Suppressor macrophage (primary cell): ENCODE measurements at regions not wholly inside any gene's neighbourhood (a gene's known extent, or its start where the extent isn't known, plus 50 kb on each side); places are given as distances from the start of the nearest gene placed in this dataset.
A peak's percentile ranks its signal among the peaks of the same experiment; 100 is the strongest.
"Not testable (repeated sequence)": the region's sequence is repeated elsewhere in the genome, so short reads cannot be mapped to it uniquely, and the experiment has no call there.

ENCODE experiments used
- DNase-seq, 4 experiments: peaks; one replicate each; pipeline ENCODE4 v3.0.0-alpha.2; 2020 to 2022

DNA sequence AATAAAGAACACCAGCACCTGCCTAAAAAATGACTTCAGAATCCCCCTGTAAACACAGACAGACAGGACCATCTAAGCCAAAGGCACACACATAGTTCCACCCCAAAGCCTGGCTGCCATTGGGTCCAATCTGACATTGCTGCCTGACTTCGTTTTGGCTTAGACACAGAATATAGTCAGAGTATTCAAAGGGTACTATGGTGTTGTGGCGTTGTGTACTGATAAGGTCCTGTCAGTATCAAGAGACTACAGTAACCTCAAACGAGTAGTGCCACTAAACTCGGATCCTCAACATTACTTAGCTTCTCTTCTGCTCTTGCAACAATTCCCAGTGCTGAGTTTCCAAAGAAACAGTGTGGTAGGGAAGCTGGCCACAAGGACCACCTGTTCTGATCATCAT lies 169.3 kb upstream of the NR5A2 start:
- no peak for DNase-seq

DNA sequence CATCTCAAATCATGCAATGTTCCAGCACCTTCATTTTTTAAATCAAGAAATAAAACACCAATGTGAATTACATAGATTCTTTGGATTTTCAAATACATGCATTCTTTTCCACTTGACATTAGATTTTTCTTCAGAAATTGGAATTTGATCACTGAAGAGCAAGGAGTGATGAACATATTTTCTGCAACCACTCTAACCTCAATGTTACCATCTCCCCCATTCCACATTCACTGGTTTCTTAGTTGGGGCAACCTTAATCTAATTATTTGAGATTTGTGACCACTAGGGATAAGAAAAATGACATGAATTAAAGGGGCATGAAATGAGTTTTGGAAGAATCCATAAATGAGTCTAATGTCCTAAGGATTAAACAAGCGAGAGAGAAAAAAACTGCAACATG lies 168.7 kb upstream of the NR5A2 start:
- DNase-seq, result no peak

GRCh38 chr1:199859491-199859933 lies 168.0 kb upstream of the NR5A2 start:
- peak; percentile 73 to 96 (median 87) for DNase-seq

DNA sequence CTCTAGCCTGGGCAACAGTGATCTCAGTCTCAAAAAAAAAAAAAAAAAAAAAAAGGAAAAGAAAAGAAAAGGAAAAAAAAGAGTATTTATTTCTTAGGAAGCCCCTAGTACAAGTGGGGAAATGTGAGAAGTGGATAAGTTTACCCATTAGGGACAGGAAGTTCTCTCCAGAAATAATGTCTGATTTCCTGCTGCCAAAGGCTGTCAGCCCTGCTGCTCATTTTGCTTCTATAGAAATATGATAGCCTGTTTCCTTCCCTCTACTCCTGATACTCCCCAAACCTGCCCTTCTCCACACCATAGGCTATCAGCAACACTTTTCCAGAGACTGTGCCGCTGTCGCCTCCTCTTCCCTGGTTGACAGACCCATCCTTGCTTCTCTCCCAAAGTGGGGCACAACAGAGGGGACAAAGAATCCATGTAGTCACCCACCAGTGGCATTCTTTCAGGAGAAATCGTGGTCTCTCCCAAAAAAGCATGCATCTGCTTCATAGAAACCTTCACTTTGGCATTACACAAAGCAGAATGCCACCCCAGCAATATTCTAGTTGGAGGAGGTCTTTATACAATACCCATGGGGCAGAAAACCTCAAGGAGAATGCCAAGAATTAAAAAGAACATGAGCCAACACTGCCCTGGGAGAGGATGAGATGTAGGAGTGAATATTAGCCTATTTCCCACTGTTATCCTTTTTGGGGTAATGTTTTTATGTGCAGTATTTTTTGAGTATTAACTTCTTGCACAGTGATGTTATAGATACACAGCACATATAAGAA lies 166.3 kb upstream of the NR5A2 start:
- DNase-seq, result no peak

GRCh38 chr1:199862047-199862446 lies 165.5 kb upstream of the NR5A2 start:
- no peak for DNase-seq

DNA sequence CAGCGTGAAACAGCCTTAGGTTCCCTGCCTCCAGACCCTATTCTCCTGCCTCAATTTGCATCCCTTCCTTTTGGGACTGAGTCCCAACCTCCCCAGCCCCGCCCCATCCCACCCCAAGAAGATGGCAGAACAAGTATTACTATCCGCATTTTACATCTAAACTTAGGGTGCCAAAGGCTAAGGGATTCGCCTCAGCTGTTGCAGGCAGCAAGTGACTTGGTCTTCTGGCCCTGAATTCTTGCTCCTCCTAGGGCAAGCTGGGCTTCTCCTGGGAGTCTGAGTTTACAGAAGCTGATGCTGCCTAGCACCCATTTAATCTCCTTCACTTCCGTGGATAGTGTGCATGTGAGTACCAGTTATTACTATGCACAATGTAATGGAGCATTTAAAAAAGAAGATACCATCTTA lies 161.3 kb upstream of the NR5A2 start:
- no peak for DNase-seq

- peak; percentile 13 to 47 (median 34) for DNase-seq
Observed at GRCh38 chr1:199867601-199868000, 159.9 kb upstream of the NR5A2 start.

GRCh38 chr1:199868777-199869176 lies 158.7 kb upstream of the NR5A2 start:
- DNase-seq, result no peak

- DNase-seq, result no peak
Observed at GRCh38 chr1:199875337-199875736, 152.2 kb upstream of the NR5A2 start.

DNA sequence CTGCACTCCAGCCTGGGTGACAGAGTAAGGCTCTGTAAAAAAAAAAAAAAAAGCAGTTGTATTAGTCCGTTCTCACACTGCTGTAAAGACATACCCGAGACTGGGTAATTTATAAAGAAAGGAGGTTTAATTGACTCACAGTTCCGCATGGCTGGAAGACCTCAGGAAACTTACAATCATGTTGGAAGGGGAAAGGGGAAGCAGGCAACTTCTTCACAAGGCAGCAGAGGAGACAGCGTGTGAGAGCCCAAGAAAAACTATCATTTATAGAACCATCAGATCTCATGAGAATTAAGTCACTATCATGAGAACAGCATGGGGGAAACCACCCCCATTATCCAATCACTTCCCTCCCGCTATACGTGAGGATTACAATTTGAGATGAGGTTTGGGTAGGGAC lies 151.7 kb upstream of the NR5A2 start:
- DNase-seq, result peak in 3 of 4 experiments; percentile 12 to 24 (median 22)

GRCh38 chr1:199877526-199878384 lies 149.8 kb upstream of the NR5A2 start:
- peak in 1 of 4 experiments; percentile 28 for DNase-seq

- DNase-seq, result peak; percentile 48 to 78 (median 62)
Observed at GRCh38 chr1:199878823-199879222, 148.7 kb upstream of the NR5A2 start.

DNA sequence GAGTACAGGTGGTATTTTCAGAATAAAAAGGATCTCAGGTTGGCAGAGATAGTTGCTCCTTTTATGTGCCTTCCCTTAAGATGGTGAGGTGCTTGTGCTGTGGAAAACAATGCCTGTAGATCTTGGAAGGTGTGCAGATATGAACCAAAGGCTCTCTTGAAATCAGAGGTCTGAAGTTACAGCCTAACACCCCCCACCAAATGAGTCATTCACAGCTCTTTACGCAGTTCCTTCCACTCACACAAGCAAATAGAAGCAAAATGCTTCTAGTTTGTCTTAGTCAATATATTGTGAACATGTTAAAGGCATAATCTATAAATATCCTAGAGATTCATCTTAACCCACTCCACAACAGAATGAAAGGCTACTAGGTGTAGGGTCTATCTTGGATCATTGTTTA lies 128.9 kb upstream of the NR5A2 start:
- DNase-seq, result no peak

GRCh38 chr1:199901341-199901740 lies 126.2 kb upstream of the NR5A2 start:
- DNase-seq, result no peak

DNA sequence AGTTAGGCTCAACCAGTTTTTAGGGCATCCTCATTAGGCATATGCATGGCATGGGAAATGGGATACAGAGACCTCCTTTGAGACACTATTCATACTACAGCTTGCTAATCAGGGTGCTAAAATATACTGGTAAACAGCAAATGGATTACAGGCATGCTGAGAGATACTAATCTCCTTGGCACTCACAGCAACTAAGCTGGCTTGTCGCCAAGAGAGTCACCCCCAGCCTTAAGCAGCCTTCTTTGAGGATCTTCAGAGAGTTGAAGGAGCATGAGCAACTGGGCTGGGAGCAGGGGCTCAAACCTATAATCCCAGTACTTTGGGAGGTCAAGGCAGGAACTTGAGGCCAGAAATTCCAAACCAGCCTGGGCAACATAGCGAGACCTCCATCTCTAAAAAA lies 120.1 kb upstream of the NR5A2 start:
- no peak for DNase-seq

- no peak for DNase-seq
Observed at GRCh38 chr1:199909137-199909536, 118.4 kb upstream of the NR5A2 start.

DNA sequence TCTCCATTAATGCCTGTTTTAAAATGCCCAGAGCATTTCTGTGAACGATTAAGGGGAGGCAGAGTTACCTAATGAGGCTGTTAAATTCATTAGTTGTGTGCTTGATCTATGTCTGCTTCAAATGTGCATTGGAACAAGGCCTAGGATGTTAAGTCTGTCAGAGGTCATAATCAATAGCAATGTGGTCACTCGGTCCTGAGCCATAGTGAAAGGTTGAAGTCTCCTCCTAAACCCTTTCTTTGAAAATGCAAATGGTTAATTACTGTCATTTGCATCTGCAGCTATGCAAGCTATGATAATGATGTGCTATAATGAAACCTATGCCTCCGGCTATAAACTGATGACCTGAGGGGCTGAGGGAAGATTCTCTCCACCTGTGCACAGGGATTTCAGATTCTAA lies 114.2 kb upstream of the NR5A2 start:
- DNase-seq, result no peak

DNA sequence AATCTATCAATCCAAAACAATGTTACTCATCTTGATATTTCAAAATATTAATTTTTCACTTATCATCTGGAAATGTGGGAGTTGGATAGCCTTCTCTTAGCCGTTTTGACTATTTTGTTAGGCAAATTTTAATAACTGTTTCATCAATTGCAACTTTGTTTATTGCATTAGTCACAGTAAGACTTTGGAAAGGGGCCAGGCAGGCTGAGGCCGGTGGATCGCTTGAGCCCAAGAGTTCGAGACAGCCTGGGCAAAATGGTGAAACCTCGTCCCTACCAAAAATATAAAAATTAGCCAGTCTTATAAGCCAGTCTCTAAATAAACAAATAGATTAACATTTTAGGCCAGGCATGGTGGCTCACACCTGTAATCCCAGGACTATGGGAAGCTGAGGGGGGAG lies 113.0 kb upstream of the NR5A2 start:
- DNase-seq, result no peak

GRCh38 chr1:199918196-199918769 lies 109.2 kb upstream of the NR5A2 start:
- DNase-seq, result no peak

- no peak for DNase-seq
Observed at GRCh38 chr1:199920635-199921034, 106.9 kb upstream of the NR5A2 start.

DNA sequence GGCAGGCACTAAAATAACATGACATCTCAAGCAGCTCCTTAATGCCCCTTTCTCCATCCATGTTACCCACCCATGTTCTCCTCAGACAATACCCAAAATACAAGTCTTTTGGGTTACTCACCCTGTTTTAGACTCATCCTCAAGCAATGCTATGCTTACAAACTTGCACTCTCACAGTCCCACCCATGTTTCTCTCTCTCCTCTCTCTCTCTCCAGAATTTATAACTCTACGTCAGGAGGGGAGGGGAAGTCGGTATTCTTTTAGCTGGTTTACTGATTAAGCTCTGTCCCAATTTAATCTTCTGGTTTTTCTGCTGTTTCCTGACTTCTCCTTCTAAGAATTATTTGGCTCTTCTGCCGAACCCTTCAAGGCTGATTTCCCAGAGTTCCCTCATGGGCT lies 98.0 kb upstream of the NR5A2 start:
- no peak for DNase-seq

- DNase-seq, result not testable (repeated sequence)
Observed at GRCh38 chr1:199930067-199930466, 97.4 kb upstream of the NR5A2 start.

- DNase-seq, result peak; percentile 17 to 46 (median 36)
Observed at GRCh38 chr1:199931666-199932377, 95.7 kb upstream of the NR5A2 start.
